Panc1 (cell line): ENCODE measurements at regions not wholly inside any gene's neighbourhood (a gene's known extent, or its start where the extent isn't known, plus 50 kb on each side); places are given as distances from the start of the nearest gene placed in this dataset.

ENCODE experiments used
- ATAC-seq: fragments of 200-7000 bp; cut with Tn5 transposase; 2 replicates; pipeline ENCODE4 v1.9.1; 2020; ENCODE audit warnings: mild to moderate bottlenecking, moderate library complexity
- BruUV-seq: library from RNA; stranded (reverse); fragments of 400-500 nt; replicated peaks from 2 replicates; lab custom pipeline; 2021; lab: Mats Ljungman, UMichigan
- CTCF ChIA-PET: fragments of 300-600 bp; sonication (Branson Sonifier 250); formaldehyde crosslinking; loops from one replicate; lab custom pipeline; 2022; ENCODE audit warnings: antibody characterized with exemption; lab: Charles Lee
- POLR2A ChIA-PET: fragments of 300-600 bp; sonication (Branson Sonifier 250); formaldehyde crosslinking; loops from one replicate; lab custom pipeline; 2022; ENCODE audit warnings: antibody characterized with exemption; lab: Charles Lee
- DNase-seq: peaks from one replicate; pipeline ENCODE4 v3.0.0-alpha.2; 2010; ENCODE audit warnings: low read depth, low spot score
- H3K27ac ChIP-seq: 2 replicates; pipeline ENCODE4 v1.5.1; 2011; ENCODE audit warnings: mild to moderate bottlenecking, low read length, inconsistent platforms
- H3K27me3 ChIP-seq: fragments of 200-500 bp; sonication (Bioruptor generic); 2 replicates; pipeline ENCODE4 v1.6.0; 2014; ENCODE audit warnings: low read length, inconsistent platforms; ENCODE audit not compliant: control insufficient read depth, insufficient read depth
- H3K36me3 ChIP-seq: fragments of 200-500 bp; sonication (Bioruptor generic); 2 replicates; pipeline ENCODE4 v1.5.1; 2014; ENCODE audit warnings: inconsistent platforms, mild to moderate bottlenecking, low read length, moderate library complexity; ENCODE audit not compliant: control insufficient read depth, insufficient read depth
- H3K4me1 ChIP-seq: 2 replicates; pipeline ENCODE4 v1.5.1; 2011; ENCODE audit warnings: inconsistent platforms, mild to moderate bottlenecking, low read length, moderate library complexity; ENCODE audit not compliant: control insufficient read depth, insufficient read depth
- H3K4me3 ChIP-seq, 2 experiments: 2 replicates each; pipeline ENCODE4 v1.5.1; 2011 to 2012; ENCODE audit warnings: low read depth in 2 of 2, low read length in 2 of 2, mild to moderate bottlenecking in 2 of 2, inconsistent platforms in 1 of 2, moderate library complexity in 1 of 2
- H3K9me3 ChIP-seq: fragments of 200-500 bp; sonication (Bioruptor generic); 2 replicates; pipeline ENCODE4 v1.5.1; 2014; ENCODE audit warnings: low read depth, mild to moderate bottlenecking, inconsistent platforms, low read length, moderate library complexity; ENCODE audit not compliant: control insufficient read depth, insufficient read depth
- POLR2AphosphoS5 ChIP-seq: IDR thresholded peaks from 2 replicates; pipeline ENCODE4 v1.6.1; 2012; ENCODE audit warnings: mild to moderate bottlenecking, low read depth, low read length, moderate library complexity
- SIN3A ChIP-seq: IDR thresholded peaks from 2 replicates; pipeline ENCODE4 v1.6.1; 2012; ENCODE audit warnings: low read depth, mild to moderate bottlenecking, low read length, moderate library complexity, borderline replicate concordance; ENCODE audit not compliant: insufficient read depth
- TCF7L2 ChIP-seq: IDR thresholded peaks from 2 replicates; pipeline ENCODE4 v1.6.1; 2011; ENCODE audit warnings: mild to moderate bottlenecking, low read depth, low read length, inconsistent platforms
- in situ Hi-C: cut with HindIII; loops from 2 replicates; pipeline ENCODE4 v1.10.0; 2016; ENCODE audit warnings: low sequenced_read_pairs, low pct_unique_long_range_greater_than_20kb
- intact Hi-C: fragments of 100-400 bp; cut with micrococcal nuclease; formaldehyde crosslinking; loops from one replicate; pipeline ENCODE4 v1.10.0; 2022; ENCODE audit not compliant: unreplicated experiment
- TF ChIP-seq, protein P1 (sequence below), 2 experiments: IDR thresholded peaks; 2 replicates each; pipeline ENCODE4 v1.6.1; 2011 to 2012; ENCODE audit warnings: low read depth in 2 of 2, control low read depth in 1 of 2, low read length in 1 of 2, mild to moderate bottlenecking in 1 of 2, moderate library complexity in 1 of 2; ENCODE audit not compliant: insufficient read depth in 1 of 2
- TF ChIP-seq, protein P2 (sequence below): fragments of 450-650 bp; IDR thresholded peaks from 2 replicates; pipeline ENCODE4 v1.5.1; 2017; ENCODE audit warnings: mild to moderate bottlenecking

DNA sequence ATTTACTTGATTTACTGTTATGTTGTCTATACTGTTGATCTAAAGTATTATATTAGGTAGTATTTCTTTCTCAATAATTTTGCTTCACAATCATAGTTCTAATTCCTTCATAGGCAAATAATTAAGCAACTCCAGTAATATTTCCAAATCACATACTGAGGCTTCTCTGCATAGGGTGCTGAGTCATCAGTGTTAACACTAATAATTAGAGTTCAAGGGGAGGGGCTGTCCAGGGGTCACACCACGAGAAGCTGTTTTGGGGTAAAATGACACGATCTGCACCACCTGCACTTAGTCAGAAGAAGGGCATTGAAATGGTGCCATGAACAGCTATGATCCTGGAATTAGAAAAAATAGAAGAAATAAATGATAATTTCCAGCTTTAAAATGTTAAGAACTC is 1230.9 kb upstream of the SLC10A2 start:
- in situ Hi-C loops: no loop called here
- Histone ChIP-seq H3K4me1 (no peaks in the 10 kb centered on the region), H3K4me3 (no peak overlapping the region), H3K36me3 (no peaks in the 10 kb centered on the region), H3K27me3 (no peaks in the 10 kb centered on the region), H3K27ac (no peak overlapping the region), H3K9me3 (no peaks in the 10 kb centered on the region)
- ChIA-PET POLR2A (no interaction called here), CTCF (no interaction called here)
- TF ChIP-seq, protein P1, sequence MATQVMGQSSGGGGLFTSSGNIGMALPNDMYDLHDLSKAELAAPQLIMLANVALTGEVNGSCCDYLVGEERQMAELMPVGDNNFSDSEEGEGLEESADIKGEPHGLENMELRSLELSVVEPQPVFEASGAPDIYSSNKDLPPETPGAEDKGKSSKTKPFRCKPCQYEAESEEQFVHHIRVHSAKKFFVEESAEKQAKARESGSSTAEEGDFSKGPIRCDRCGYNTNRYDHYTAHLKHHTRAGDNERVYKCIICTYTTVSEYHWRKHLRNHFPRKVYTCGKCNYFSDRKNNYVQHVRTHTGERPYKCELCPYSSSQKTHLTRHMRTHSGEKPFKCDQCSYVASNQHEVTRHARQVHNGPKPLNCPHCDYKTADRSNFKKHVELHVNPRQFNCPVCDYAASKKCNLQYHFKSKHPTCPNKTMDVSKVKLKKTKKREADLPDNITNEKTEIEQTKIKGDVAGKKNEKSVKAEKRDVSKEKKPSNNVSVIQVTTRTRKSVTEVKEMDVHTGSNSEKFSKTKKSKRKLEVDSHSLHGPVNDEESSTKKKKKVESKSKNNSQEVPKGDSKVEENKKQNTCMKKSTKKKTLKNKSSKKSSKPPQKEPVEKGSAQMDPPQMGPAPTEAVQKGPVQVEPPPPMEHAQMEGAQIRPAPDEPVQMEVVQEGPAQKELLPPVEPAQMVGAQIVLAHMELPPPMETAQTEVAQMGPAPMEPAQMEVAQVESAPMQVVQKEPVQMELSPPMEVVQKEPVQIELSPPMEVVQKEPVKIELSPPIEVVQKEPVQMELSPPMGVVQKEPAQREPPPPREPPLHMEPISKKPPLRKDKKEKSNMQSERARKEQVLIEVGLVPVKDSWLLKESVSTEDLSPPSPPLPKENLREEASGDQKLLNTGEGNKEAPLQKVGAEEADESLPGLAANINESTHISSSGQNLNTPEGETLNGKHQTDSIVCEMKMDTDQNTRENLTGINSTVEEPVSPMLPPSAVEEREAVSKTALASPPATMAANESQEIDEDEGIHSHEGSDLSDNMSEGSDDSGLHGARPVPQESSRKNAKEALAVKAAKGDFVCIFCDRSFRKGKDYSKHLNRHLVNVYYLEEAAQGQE (IDR thresholded peaks at IDR 0.05; ENCODE audit: insufficient read depth in 1 of 2, low read depth in 2 of 2, low read length in 1 of 2): no peak
- TF ChIP-seq POLR2AphosphoS5 (no peak), TCF7L2 (no peak), SIN3A (no peak)
- TF ChIP-seq, protein P2, sequence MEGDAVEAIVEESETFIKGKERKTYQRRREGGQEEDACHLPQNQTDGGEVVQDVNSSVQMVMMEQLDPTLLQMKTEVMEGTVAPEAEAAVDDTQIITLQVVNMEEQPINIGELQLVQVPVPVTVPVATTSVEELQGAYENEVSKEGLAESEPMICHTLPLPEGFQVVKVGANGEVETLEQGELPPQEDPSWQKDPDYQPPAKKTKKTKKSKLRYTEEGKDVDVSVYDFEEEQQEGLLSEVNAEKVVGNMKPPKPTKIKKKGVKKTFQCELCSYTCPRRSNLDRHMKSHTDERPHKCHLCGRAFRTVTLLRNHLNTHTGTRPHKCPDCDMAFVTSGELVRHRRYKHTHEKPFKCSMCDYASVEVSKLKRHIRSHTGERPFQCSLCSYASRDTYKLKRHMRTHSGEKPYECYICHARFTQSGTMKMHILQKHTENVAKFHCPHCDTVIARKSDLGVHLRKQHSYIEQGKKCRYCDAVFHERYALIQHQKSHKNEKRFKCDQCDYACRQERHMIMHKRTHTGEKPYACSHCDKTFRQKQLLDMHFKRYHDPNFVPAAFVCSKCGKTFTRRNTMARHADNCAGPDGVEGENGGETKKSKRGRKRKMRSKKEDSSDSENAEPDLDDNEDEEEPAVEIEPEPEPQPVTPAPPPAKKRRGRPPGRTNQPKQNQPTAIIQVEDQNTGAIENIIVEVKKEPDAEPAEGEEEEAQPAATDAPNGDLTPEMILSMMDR: no peak
- ATAC-seq: no peak
- BruUV-seq: no TSS peak
- DNase-seq: no peak
- intact Hi-C loops: no loop called here

DNA sequence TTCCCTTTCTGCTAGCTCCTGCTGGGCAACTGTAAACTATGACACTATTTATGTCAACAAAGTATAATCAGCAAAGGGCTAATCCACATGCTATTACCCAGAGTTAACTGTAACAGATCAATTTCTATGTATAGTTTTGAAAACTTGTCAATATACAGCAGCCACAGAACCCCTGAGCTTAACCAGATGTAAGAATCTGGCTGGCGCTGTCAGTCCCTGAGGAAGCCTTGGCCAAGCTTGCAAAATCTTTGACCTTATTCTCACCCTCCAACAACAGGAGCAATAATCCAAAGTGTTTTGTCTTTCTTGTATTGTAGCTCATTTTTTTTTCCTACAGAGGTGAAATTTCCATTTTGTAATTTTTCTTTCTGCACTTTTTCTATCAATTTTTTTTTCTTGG is 1230.1 kb upstream of the SLC10A2 start:
- in situ Hi-C loops: no loop called here
- BruUV-seq: no TSS peak
- intact Hi-C loops: no loop called here
- H3K4me1 ChIP-seq: no peaks in the 10 kb centered on the region
- POLR2A ChIA-PET: no interaction called here
- no peak overlapping the region for H3K27ac ChIP-seq
- H3K27me3 ChIP-seq: no peaks in the 10 kb centered on the region
- CTCF ChIA-PET: no interaction called here
- TF ChIP-seq SIN3A (no peak), POLR2AphosphoS5 (no peak), TCF7L2 (no peak)
- TF ChIP-seq, protein P1 (IDR thresholded peaks at IDR 0.05; ENCODE audit: insufficient read depth in 1 of 2, low read depth in 2 of 2, low read length in 1 of 2): no peak
- TF ChIP-seq, protein P2: no peak
- no peaks in the 10 kb centered on the region for H3K9me3 ChIP-seq
- no peak for DNase-seq
- no peak overlapping the region for H3K4me3 ChIP-seq
- H3K36me3 ChIP-seq: no peaks in the 10 kb centered on the region
- no peak for ATAC-seq
